GM10248 (cell line): ENCODE measurements at regions not wholly inside any gene's neighbourhood (a gene's known extent, or its start where the extent isn't known, plus 50 kb on each side); places are given as distances from the start of the nearest gene placed in this dataset.

Experiments used
- CTCF ChIA-PET: fragments of 300-600 bp; sonication (Branson Sonifier 250); formaldehyde crosslinking; extraction: SDS; loops from one replicate; lab custom pipeline; 2021; ENCODE audit warnings: antibody characterized with exemption; lab: Yijun Ruan, JAX
- POLR2A ChIA-PET: fragments of 350-650 bp; sonication (Branson Sonifier 250); formaldehyde crosslinking; extraction: SDS; loops from one replicate; lab custom pipeline; 2020; ENCODE audit warnings: antibody characterized with exemption; lab: Yijun Ruan, JAX
- DNase-seq: peaks from one replicate; pipeline ENCODE4 v3.0.0; 2012; ENCODE audit errors: extremely low spot score
- CTCF ChIP-seq: IDR thresholded peaks from 2 replicates; pipeline ENCODE4 v1.5.1; 2012; ENCODE audit warnings: mild to moderate bottlenecking, low read depth; ENCODE audit errors: extremely low read depth, missing control alignments, control extremely low read depth

DNA sequence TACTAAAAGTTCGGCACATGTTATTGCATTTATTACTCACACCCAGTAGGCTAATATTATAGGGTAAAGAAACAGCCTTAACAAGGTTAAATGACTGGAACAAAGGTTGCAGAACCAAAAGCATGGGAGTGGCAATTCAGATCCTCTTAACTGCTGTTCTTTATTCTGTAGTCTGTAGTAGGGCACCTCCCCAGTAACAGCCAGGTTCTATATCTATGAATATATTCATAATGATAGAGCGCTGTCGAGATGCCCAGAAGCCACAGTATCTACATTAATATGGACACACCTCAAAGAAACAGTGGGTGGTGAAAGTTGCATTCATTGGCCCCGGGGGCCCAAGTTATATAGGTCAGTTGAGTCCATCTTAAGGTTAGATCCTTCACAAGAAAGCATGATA is 340.9 kb upstream of the THRB start:
- TF ChIP-seq CTCF, result no peak
- POLR2A ChIA-PET, result no interaction called here
- CTCF ChIA-PET, result no interaction called here
- no peak for DNase-seq

DNA sequence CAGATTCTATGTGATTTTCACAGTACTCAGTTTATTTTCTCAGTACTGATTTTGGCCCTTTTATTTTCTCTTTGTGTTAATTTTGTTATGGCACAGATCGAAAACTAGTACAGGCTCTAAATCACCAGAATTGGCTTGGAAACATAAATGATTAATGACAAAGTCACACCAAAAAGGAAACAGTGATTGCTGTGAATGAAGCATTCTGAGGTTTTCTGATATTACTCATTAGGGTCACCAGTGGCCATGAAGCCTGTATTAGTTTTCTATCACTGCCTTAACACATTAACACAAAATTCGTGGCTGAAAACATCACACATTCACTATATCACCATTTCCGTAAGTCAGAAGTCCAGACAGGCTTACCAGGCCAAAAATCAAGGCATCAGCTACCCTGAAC is 343.0 kb upstream of the THRB start:
- POLR2A ChIA-PET, result no interaction called here
- no peak for TF ChIP-seq CTCF
- DNase-seq, result no peak
- CTCF ChIA-PET, result no interaction called here

- no peak for DNase-seq
- POLR2A ChIA-PET, result no interaction called here
- CTCF ChIA-PET, result no interaction called here
- no peak for TF ChIP-seq CTCF
Observed at GRCh38 chr3:24838533-24838932, 343.9 kb upstream of the THRB start.

GRCh38 chr3:24843955-24844354 is 349.3 kb upstream of the THRB start:
- CTCF ChIA-PET, result no interaction called here
- no peak for TF ChIP-seq CTCF
- DNase-seq, result no peak
- POLR2A ChIA-PET, result no interaction called here

- TF ChIP-seq CTCF, result no peak
- DNase-seq, result no peak
- ChIA-PET POLR2A (no interaction called here), CTCF (interaction anchor here (1.4 kb wide), 1 partner anchor 12 kb away, joined by 5 read pairs; no protein-coding TSS in a partner anchor)
Observed at GRCh38 chr3:24845524-24846155, 351.0 kb upstream of the THRB start.

GRCh38 chr3:24846286-24846860 is 351.7 kb upstream of the THRB start:
- no peak for DNase-seq
- ChIA-PET CTCF (interaction anchor here (1.4 kb wide), 1 partner anchor 11 kb away, joined by 5 read pairs; no protein-coding TSS in a partner anchor), POLR2A (no interaction called here)
- TF ChIP-seq CTCF, result no peak

- DNase-seq, result no peak
- ChIA-PET POLR2A (no interaction called here), CTCF (interaction anchor here (0.9 to 1.3 kb wide), 3 partner anchors 9 to 36 kb away, joined by 3 read pairs; no protein-coding TSS in a partner anchor)
Observed at GRCh38 chr3:24850245-24850644, 355.6 kb upstream of the THRB start.

More at GRCh38 chr3:24850245-24850644, 355.6 kb upstream of the THRB start:
- no peak for TF ChIP-seq CTCF
